ENCODE measurements at regions not wholly inside any gene's neighbourhood (a gene's known extent, or its start where the extent isn't known, plus 50 kb on each side); places are given as distances from the start of the nearest gene placed in this dataset.

GRCh38 chr7:21020667-21021066, 234.0 kb upstream of the SP8 start:
- ChIA-PET POLR2A (no interaction called here), CTCF (no interaction called here)
- DNase-seq (ENCODE audit: extremely low spot score): no peak
- no peak for TF ChIP-seq ARNT (IDR thresholded peaks at IDR 0.05)
- no peak for TF ChIP-seq SUZ12 (IDR thresholded peaks at IDR 0.05)
- no peak for TF ChIP-seq LEF1 (IDR thresholded peaks at IDR 0.05; ENCODE audit: borderline replicate concordance)
- no peak for TF ChIP-seq BHLHE40 (IDR thresholded peaks at IDR 0.05; ENCODE audit: borderline replicate concordance)
- no peak for TF ChIP-seq SP1 (IDR thresholded peaks at IDR 0.05)
- no peak for TF ChIP-seq CTBP1 (IDR thresholded peaks at IDR 0.05; ENCODE audit: borderline replicate concordance)
- no peak for TF ChIP-seq PKNOX1 (IDR thresholded peaks at IDR 0.05)
- no peak for TF ChIP-seq ZNF384 (IDR thresholded peaks at IDR 0.05)
- TF ChIP-seq NFRKB (IDR thresholded peaks at IDR 0.05): no peak
- no peak for TF ChIP-seq FOXA1 (IDR thresholded peaks at IDR 0.05)
- TF ChIP-seq FOXK2 (IDR thresholded peaks at IDR 0.05): no peak
- TF ChIP-seq ELF4 (IDR thresholded peaks at IDR 0.05): no peak
- no peak for TF ChIP-seq FOXM1 (IDR thresholded peaks at IDR 0.05; ENCODE audit: borderline replicate concordance)
- no peak for TF ChIP-seq TARDBP (IDR thresholded peaks at IDR 0.05)

GRCh38 chr7:21023841-21024484, 237.3 kb upstream of the SP8 start:
- DNase-seq (ENCODE audit: extremely low spot score): no peak
- TF ChIP-seq PKNOX1 (IDR thresholded peaks at IDR 0.05) (no peak), BHLHE40 (IDR thresholded peaks at IDR 0.05; ENCODE audit: borderline replicate concordance) (no peak), HDGF (IDR thresholded peaks at IDR 0.05; ENCODE audit: borderline replicate concordance) (no peak)
- ChIA-PET CTCF (interaction anchor here (0.8 kb wide), 1 partner anchor 803 kb away, joined by 3 read pairs; no protein-coding TSS in a partner anchor), POLR2A (no interaction called here)

DNA sequence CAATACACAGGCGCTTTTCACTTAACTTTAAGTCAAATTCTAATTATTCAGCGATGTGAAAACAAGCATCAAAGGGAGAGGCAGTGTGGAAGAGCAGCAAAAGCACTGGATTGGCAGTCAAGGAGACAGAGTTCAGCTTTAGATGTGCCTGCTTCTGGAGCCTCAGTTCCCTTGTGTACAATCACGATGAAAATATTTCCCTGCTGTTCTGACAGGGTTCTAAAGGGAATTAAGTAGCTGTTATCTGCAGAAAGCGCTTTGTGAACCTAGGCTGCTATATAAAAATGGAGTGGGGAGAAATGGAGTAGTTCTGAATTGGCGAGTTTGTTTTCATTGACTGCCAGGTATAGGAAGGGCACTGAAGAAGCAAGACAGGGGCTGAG, 237.8 kb upstream of the SP8 start:
- ChIA-PET CTCF (interaction anchor here (0.8 kb wide), 1 partner anchor 804 kb away, joined by 3 read pairs; no protein-coding TSS in a partner anchor), POLR2A (no interaction called here)
- TF ChIP-seq FOXK2 (IDR thresholded peaks at IDR 0.05) (no peak), ELF4 (IDR thresholded peaks at IDR 0.05) (no peak), TARDBP (IDR thresholded peaks at IDR 0.05) (no peak), ARNT (IDR thresholded peaks at IDR 0.05) (no peak), HDGF (IDR thresholded peaks at IDR 0.05; ENCODE audit: borderline replicate concordance) (no peak), BHLHE40 (IDR thresholded peaks at IDR 0.05; ENCODE audit: borderline replicate concordance) (no peak), ZNF384 (IDR thresholded peaks at IDR 0.05) (no peak), CTBP1 (IDR thresholded peaks at IDR 0.05; ENCODE audit: borderline replicate concordance) (no peak), NFRKB (IDR thresholded peaks at IDR 0.05) (no peak), FOXM1 (IDR thresholded peaks at IDR 0.05; ENCODE audit: borderline replicate concordance) (no peak), LEF1 (IDR thresholded peaks at IDR 0.05; ENCODE audit: borderline replicate concordance) (no peak), L3MBTL2 (conservative IDR thresholded peaks at IDR 0.05) (no peak)
- no peak for DNase-seq (ENCODE audit: extremely low spot score)

DNA sequence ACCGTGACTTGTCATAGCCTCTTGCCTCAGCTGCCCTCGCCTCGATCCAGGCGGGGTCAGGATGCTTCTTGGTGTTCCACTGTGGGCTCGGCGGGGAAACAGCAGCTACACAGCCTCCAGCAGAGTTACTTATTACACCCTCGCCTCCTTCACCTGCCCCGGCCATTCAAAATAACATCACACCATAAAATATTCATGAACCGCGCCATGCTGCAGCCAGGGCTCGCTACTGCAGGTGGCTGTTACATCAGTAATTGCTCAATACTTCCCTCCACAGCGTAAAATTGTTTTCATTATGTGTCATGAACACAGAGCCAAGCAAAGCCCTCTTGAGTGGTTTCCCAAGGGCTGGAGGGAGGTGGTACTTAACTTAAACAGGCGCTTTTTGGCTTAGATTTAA, 241.5 kb upstream of the SP8 start:
- CTCF ChIA-PET: interaction anchor here (0.5 to 0.6 kb wide), 3 partner anchors 250 to 1027 kb away, joined by 3 read pairs; no protein-coding TSS in a partner anchor
- DNase-seq (ENCODE audit: extremely low spot score): peak; percentile 37
- TF ChIP-seq L3MBTL2 (conservative IDR thresholded peaks at IDR 0.05): peak; percentile 60
- no peak for TF ChIP-seq FOXK2 (IDR thresholded peaks at IDR 0.05)
- POLR2A ChIA-PET: interaction anchor here (1.1 kb wide), 1 partner anchor 230 kb away, joined by 3 read pairs; no protein-coding TSS in a partner anchor

- no peak for TF ChIP-seq SUZ12 (IDR thresholded peaks at IDR 0.05)
- no peak for TF ChIP-seq ELF4 (IDR thresholded peaks at IDR 0.05)
- no peak for TF ChIP-seq FOXK2 (IDR thresholded peaks at IDR 0.05)
- no peak for TF ChIP-seq PKNOX1 (IDR thresholded peaks at IDR 0.05)
- TF ChIP-seq TARDBP (IDR thresholded peaks at IDR 0.05): no peak
- TF ChIP-seq NFRKB (IDR thresholded peaks at IDR 0.05): no peak
- TF ChIP-seq L3MBTL2 (conservative IDR thresholded peaks at IDR 0.05): no peak
- no peak for TF ChIP-seq BHLHE40 (IDR thresholded peaks at IDR 0.05; ENCODE audit: borderline replicate concordance)
- ChIA-PET CTCF (interaction anchor here (0.5 to 0.9 kb wide), 6 partner anchors 16 to 1027 kb away, joined by 3 read pairs; no protein-coding TSS in a partner anchor), POLR2A (interaction anchor here (0.6 to 1.1 kb wide), 2 partner anchors 10 to 231 kb away, joined by 3 read pairs; no protein-coding TSS in a partner anchor)
- DNase-seq (ENCODE audit: extremely low spot score): no peak
Measured at GRCh38 chr7:21028599-21028998, 241.9 kb upstream of the SP8 start.

- CTCF ChIA-PET: interaction anchor here (0.6 to 0.9 kb wide), 4 partner anchors 16 to 1027 kb away, joined by 3 read pairs; no protein-coding TSS in a partner anchor
- POLR2A ChIA-PET: interaction anchor here (0.6 to 1.1 kb wide), 2 partner anchors 9 to 231 kb away, joined by 3 read pairs; no protein-coding TSS in a partner anchor
- TF ChIP-seq FOXM1 (IDR thresholded peaks at IDR 0.05; ENCODE audit: borderline replicate concordance) (no peak), CTBP1 (IDR thresholded peaks at IDR 0.05; ENCODE audit: borderline replicate concordance) (no peak), SP1 (IDR thresholded peaks at IDR 0.05) (no peak), FOXK2 (IDR thresholded peaks at IDR 0.05) (no peak), L3MBTL2 (conservative IDR thresholded peaks at IDR 0.05) (0 out of 2 replicates have a peak, but pooled peaks have one; percentile 14)
- no peak for DNase-seq (ENCODE audit: extremely low spot score)
Measured at GRCh38 chr7:21029006-21029405, 242.3 kb upstream of the SP8 start.
